ENCODE measurements at regions not wholly inside any gene's neighbourhood (a gene's known extent, or its start where the extent isn't known, plus 50 kb on each side); places are given as distances from the start of the nearest gene placed in this dataset.
A peak's percentile ranks its signal among the peaks of the same experiment; 100 is the strongest.

- no peak for DNase-seq (ENCODE audit: low read depth)
- Histone ChIP-seq H3K4me3 (ENCODE audit: low read depth, low read length) (no peak overlapping the region), H3K36me3 (ENCODE audit: control insufficient read depth, insufficient read depth, low read length) (no peaks in the 10 kb centered on the region), H3K27me3 (ENCODE audit: control insufficient read depth, insufficient read depth, low read length) (no peaks in the 10 kb centered on the region)
- no peak for TF ChIP-seq CTCF (IDR thresholded peaks at IDR 0.05; ENCODE audit: insufficient read depth, low read length, poor library complexity, severe bottlenecking)
Observed at GRCh38 chr20:4549711-4550259, 136.5 kb upstream of the PRNP start.

GRCh38 chr20:4548552-4548951 lies 137.7 kb upstream of the PRNP start:
- H3K27me3 ChIP-seq (ENCODE audit: control insufficient read depth, insufficient read depth, low read length): no peaks in the 10 kb centered on the region
- no peak overlapping the region for H3K4me3 ChIP-seq (ENCODE audit: low read depth, low read length)
- no peak for TF ChIP-seq CTCF (IDR thresholded peaks at IDR 0.05; ENCODE audit: insufficient read depth, low read length, poor library complexity, severe bottlenecking)
- H3K36me3 ChIP-seq (ENCODE audit: control insufficient read depth, insufficient read depth, low read length): no peaks in the 10 kb centered on the region
- no peak for DNase-seq (ENCODE audit: low read depth)

DNA sequence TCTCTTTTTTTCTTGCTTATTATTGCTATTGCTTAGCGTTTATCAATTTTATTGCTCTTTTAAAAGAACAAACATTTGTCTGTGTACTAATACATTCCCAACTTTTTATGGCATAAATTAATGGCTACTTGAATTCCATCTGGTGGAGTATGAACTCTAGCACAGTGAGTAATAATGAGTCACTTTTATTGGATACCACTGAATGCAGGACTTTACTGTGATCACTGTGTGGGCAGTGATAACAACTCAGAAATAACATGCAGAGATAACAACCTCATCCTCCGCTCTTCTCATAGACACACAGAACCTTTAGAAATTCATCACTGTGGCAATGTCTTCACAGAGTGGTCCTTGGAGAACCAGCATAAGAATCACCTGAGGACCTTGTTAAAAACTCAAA lies 139.5 kb upstream of the PRNP start:
- H3K36me3 ChIP-seq (ENCODE audit: control insufficient read depth, insufficient read depth, low read length): no peaks in the 10 kb centered on the region
- no peaks in the 10 kb centered on the region for H3K27me3 ChIP-seq (ENCODE audit: control insufficient read depth, insufficient read depth, low read length)
- TF ChIP-seq CTCF (IDR thresholded peaks at IDR 0.05; ENCODE audit: insufficient read depth, low read length, poor library complexity, severe bottlenecking): no peak
- no peak overlapping the region for H3K4me3 ChIP-seq (ENCODE audit: low read depth, low read length)
- DNase-seq (ENCODE audit: low read depth): peak; percentile 62

GRCh38 chr20:4546342-4546741 lies 139.9 kb upstream of the PRNP start:
- no peak for DNase-seq (ENCODE audit: low read depth)
- no peaks in the 10 kb centered on the region for H3K36me3 ChIP-seq (ENCODE audit: control insufficient read depth, insufficient read depth, low read length)
- H3K27me3 ChIP-seq (ENCODE audit: control insufficient read depth, insufficient read depth, low read length): no peaks in the 10 kb centered on the region
- no peak overlapping the region for H3K4me3 ChIP-seq (ENCODE audit: low read depth, low read length)
- no peak for TF ChIP-seq CTCF (IDR thresholded peaks at IDR 0.05; ENCODE audit: insufficient read depth, low read length, poor library complexity, severe bottlenecking)

DNA sequence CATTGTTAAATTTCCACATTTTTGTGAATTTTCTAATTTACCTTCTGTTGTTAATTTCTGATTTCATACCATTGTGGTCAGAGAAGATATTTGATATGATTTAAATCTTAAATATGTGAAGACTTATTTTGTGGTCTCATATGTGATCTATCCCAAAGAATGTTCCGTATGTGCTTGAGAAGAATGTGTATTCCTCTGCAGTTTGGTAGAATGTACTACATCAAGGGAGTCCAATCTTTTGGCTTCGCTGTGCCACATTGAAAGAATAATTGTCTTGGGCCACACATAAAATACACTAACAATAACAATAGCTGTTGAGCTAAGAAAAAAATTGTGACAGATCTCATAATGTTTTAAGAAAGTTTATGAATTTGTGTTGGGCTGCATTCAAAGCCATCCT lies 140.7 kb upstream of the PRNP start:
- Histone ChIP-seq H3K36me3 (ENCODE audit: control insufficient read depth, insufficient read depth, low read length) (no peaks in the 10 kb centered on the region), H3K27me3 (ENCODE audit: control insufficient read depth, insufficient read depth, low read length) (no peaks in the 10 kb centered on the region), H3K4me3 (ENCODE audit: low read depth, low read length) (no peak overlapping the region)
- no peak for TF ChIP-seq CTCF (IDR thresholded peaks at IDR 0.05; ENCODE audit: insufficient read depth, low read length, poor library complexity, severe bottlenecking)
- DNase-seq (ENCODE audit: low read depth): no peak

DNA sequence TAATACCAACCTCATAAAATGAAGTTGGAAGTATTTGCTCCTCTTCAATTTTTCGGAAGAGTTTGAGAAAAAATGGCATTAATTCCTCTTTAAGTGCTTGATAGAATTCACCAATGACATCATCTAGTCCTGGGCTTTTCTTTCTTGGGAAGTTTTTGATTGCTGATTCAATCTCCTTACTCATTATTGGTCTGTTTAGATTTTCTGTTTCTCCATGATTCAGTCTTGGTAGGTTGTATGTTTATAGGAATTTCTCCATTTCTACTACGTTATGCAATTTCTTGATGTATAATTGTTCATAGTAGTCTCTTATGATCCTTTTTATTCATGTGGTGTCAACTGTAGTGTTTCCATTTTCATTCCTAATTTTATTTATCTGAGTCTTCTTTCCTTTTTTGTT lies 141.5 kb upstream of the PRNP start:
- DNase-seq (ENCODE audit: low read depth): peak; percentile 12
- no peaks in the 10 kb centered on the region for H3K27me3 ChIP-seq (ENCODE audit: control insufficient read depth, insufficient read depth, low read length)
- H3K4me3 ChIP-seq (ENCODE audit: low read depth, low read length): no peak overlapping the region
- no peaks in the 10 kb centered on the region for H3K36me3 ChIP-seq (ENCODE audit: control insufficient read depth, insufficient read depth, low read length)
- no peak for TF ChIP-seq CTCF (IDR thresholded peaks at IDR 0.05; ENCODE audit: insufficient read depth, low read length, poor library complexity, severe bottlenecking)
